ENCODE measurements at regions not wholly inside any gene's neighbourhood (a gene's known extent, or its start where the extent isn't known, plus 50 kb on each side); places are given as distances from the start of the nearest gene placed in this dataset.

DNA sequence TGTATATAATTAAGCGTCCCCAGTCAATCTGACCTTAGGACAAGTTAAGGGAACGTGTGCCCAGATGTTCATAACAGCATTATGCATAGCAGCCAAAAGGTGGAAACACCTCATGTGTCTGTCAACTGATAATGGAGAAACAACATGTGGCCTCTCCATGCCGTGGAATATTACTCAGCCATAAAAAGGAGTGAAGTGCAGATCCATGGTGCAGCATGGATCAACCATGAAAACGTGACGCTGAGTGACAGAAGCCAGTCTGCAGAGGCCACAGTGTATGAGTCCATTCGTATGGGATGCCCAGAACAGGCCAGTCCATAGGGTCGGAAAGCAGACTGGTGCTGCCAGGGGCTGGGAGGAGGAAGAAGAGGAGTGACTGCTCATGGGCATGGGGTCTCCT is 161.0 kb upstream of the CIBAR2 start:
- TF ChIP-seq TAF1 (IDR thresholded peaks at IDR 0.05; ENCODE audit: borderline replicate concordance, insufficient read depth, low read length) (no peak), POLR2AphosphoS5 (IDR thresholded peaks at IDR 0.05; ENCODE audit: low read depth, low read length) (no peak), REST (IDR thresholded peaks at IDR 0.05; ENCODE audit: insufficient read depth in 1 of 2, low read depth in 2 of 2, low read length in 2 of 2) (no peak), FOXP2 (optimal IDR thresholded peaks at IDR 0.05; ENCODE audit: borderline replicate concordance, extremely low read depth, extremely low read length, insufficient read depth) (no peak)
